Endothelial cell of umbilical vein (primary cell): ENCODE measurements at regions not wholly inside any gene's neighbourhood (a gene's known extent, or its start where the extent isn't known, plus 50 kb on each side); places are given as distances from the start of the nearest gene placed in this dataset.

Source experiments
- BruUV-seq: library from RNA; stranded (reverse); fragments of 400-500 nt; replicated peaks from 2 replicates; lab custom pipeline; 2021; lab: Mats Ljungman, UMichigan
- CTCF ChIA-PET: fragments of 300-600, 350-600 bp; sonication (Branson Sonifier 250); formaldehyde crosslinking; loops from one replicate; lab custom pipeline; 2021; ENCODE audit warnings: antibody characterized with exemption, inconsistent platforms; lab: Charles Lee
- POLR2A ChIA-PET: fragments of 300-600, 350-600 bp; sonication (Branson Sonifier 250); formaldehyde crosslinking; loops from one replicate; lab custom pipeline; 2021; ENCODE audit warnings: antibody characterized with exemption, inconsistent platforms; lab: Charles Lee
- DNase-seq: peaks from one replicate; pipeline ENCODE4 v3.0.0-alpha.2; 2011; ENCODE audit warnings: low read depth, low spot score
- FAIRE-seq: peaks from 2 replicates; lab custom pipeline; 2011; peaks lifted over from hg19 to GRCh38; lab: Jason Lieb, UNC
- H2AFZ ChIP-seq: 2 replicates; pipeline ENCODE4 v1.6.0; 2012; ENCODE audit warnings: low read depth, low read length, control low read depth, inconsistent platforms
- H3K27ac ChIP-seq: 2 replicates; pipeline ENCODE4 v1.5.1; 2011; ENCODE audit warnings: low read depth, mild to moderate bottlenecking, control low read depth, low read length, moderate library complexity; ENCODE audit not compliant: insufficient read depth
- H3K27me3 ChIP-seq, 2 experiments: 2 replicates each; pipeline versions ENCODE4 v1.6.0 to v1.6.1; 2011; ENCODE audit warnings: low read length in 2 of 2, mixed read lengths in 1 of 2; ENCODE audit not compliant: control insufficient read depth in 2 of 2, insufficient read depth in 2 of 2
- H3K36me3 ChIP-seq, 2 experiments: 2 replicates in 1 of 2; 3 replicates in 1 of 2; pipeline ENCODE4 v1.5.1; 2011; ENCODE audit warnings: low read length in 2 of 2, mild to moderate bottlenecking in 1 of 2, moderate library complexity in 1 of 2; ENCODE audit not compliant: control insufficient read depth in 2 of 2, insufficient read depth in 2 of 2; ENCODE audit errors: extremely low read depth in 1 of 2
- H3K4me1 ChIP-seq: 3 replicates; pipeline ENCODE4 v1.5.1; 2011; ENCODE audit warnings: mild to moderate bottlenecking, low read length; ENCODE audit not compliant: control insufficient read depth, insufficient read depth; ENCODE audit errors: extremely low read depth
- H3K4me2 ChIP-seq: 2 replicates; pipeline ENCODE4 v1.6.1; 2011; ENCODE audit warnings: low read length, control low read depth, mixed read lengths; ENCODE audit not compliant: insufficient read depth
- H3K4me3 ChIP-seq, 3 experiments: fragments of 200-600 bp in 1 of 3; sonication (generic), shearing (Covaris generic) in 1 of 3; replicated peaks in 1 of 3; 2 replicates each; pipeline ENCODE4 v1.5.1; 2011 to 2016; ENCODE audit warnings: control low read depth in 3 of 3, low read length in 3 of 3, mild to moderate bottlenecking in 2 of 3, inconsistent platforms in 1 of 3, low read depth in 1 of 3, moderate library complexity in 1 of 3; ENCODE audit not compliant: insufficient read depth in 1 of 3
- H3K79me2 ChIP-seq: 2 replicates; pipeline ENCODE4 v1.6.0; 2012; ENCODE audit warnings: low read length, inconsistent platforms; ENCODE audit not compliant: control insufficient read depth, insufficient read depth
- H3K9ac ChIP-seq: replicated peaks from 2 replicates; pipeline ENCODE3; 2011; ENCODE audit warnings: low read length, control low read depth; ENCODE audit not compliant: insufficient read depth; ENCODE audit errors: extremely low read depth
- H3K9me1 ChIP-seq: replicated peaks from 3 replicates; pipeline ENCODE4 v1.6.0; 2011; ENCODE audit warnings: mild to moderate bottlenecking, low read length; ENCODE audit not compliant: control insufficient read depth, insufficient read depth; ENCODE audit errors: extremely low read depth
- H3K9me3 ChIP-seq: replicated peaks from 2 replicates; pipeline ENCODE4 v1.5.1; 2012; ENCODE audit warnings: low read length, inconsistent platforms; ENCODE audit not compliant: control insufficient read depth, insufficient read depth
- H4K20me1 ChIP-seq: replicated peaks from 2 replicates; pipeline ENCODE3; 2011; ENCODE audit warnings: mild to moderate bottlenecking, low read length; ENCODE audit not compliant: control insufficient read depth, insufficient read depth; ENCODE audit errors: extremely low read depth
- CTCF ChIP-seq, 2 donors: IDR thresholded peaks; 1 replicate in 1 of 2; 2 replicates in 1 of 2; pipeline ENCODE4 v1.5.1; 2011; ENCODE audit warnings: low read length in 2 of 2, mild to moderate bottlenecking in 2 of 2, moderate library complexity in 2 of 2, control low read depth in 1 of 2, inconsistent platforms in 1 of 2, low read depth in 1 of 2; ENCODE audit not compliant: insufficient read depth in 1 of 2; ENCODE audit errors: extremely low read depth in 1 of 2
- EZH2 ChIP-seq: IDR thresholded peaks from 2 replicates; pipeline ENCODE4 v1.6.1; 2012; ENCODE audit warnings: borderline replicate concordance, low read depth, mild to moderate bottlenecking, moderate library complexity, low read length, inconsistent platforms; ENCODE audit not compliant: severe bottlenecking
- FOS ChIP-seq: IDR thresholded peaks from 2 replicates; pipeline ENCODE4 v1.6.1; 2011; ENCODE audit warnings: mild to moderate bottlenecking, low read length, moderate library complexity, borderline replicate concordance; ENCODE audit not compliant: insufficient read depth
- GATA2 ChIP-seq: IDR thresholded peaks from 2 replicates; pipeline ENCODE4 v1.7.0; 2011; ENCODE audit warnings: low read depth, mild to moderate bottlenecking, moderate library complexity, mixed read lengths, low read length; ENCODE audit not compliant: insufficient read length, insufficient read depth
- JUN ChIP-seq: IDR thresholded peaks from 2 replicates; pipeline ENCODE4 v1.6.1; 2011; ENCODE audit warnings: borderline replicate concordance, low read depth; ENCODE audit not compliant: insufficient read length, insufficient read depth
- MAX ChIP-seq: IDR thresholded peaks from 2 replicates; pipeline ENCODE4 v1.6.1; 2011; ENCODE audit not compliant: insufficient read depth, insufficient read length
- MYC ChIP-seq: IDR thresholded peaks from one replicate; pipeline ENCODE4 v1.6.1; 2011; ENCODE audit warnings: mild to moderate bottlenecking, low read depth, low read length
- POLR2A ChIP-seq: IDR thresholded peaks from 2 replicates; pipeline ENCODE4 v1.6.1; 2012; ENCODE audit warnings: low read depth, mild to moderate bottlenecking, control low read depth, low read length
- POLR2AphosphoS5 ChIP-seq: IDR thresholded peaks from 2 replicates; pipeline ENCODE4 v1.6.1; 2012; ENCODE audit warnings: low read depth, mild to moderate bottlenecking, control low read depth, low read length, moderate library complexity; ENCODE audit not compliant: insufficient read depth
- dilution Hi-C: fragments of 300-500 bp; cut with MboI; formaldehyde crosslinking; loops from one replicate; pipeline ENCODE4 v1.15.0; 2019; ENCODE audit warnings: low sequenced_read_pairs; ENCODE audit not compliant: extremely low pct_ligation_motif_present
- intact Hi-C: fragments of 100-400 bp; cut with micrococcal nuclease; formaldehyde crosslinking; loops from one replicate; pipeline ENCODE4 v1.10.0; 2022

- dilution Hi-C loops, result no loop called here
- Histone ChIP-seq H3K27me3 (no peaks in the 10 kb centered on the region), H3K4me1 (peaks cover under 1% of the 10 kb centered on the region), H3K9me3 (no peaks in the 10 kb centered on the region), H3K4me3 (no peak overlapping the region), H3K9me1 (no peaks in the 10 kb centered on the region), H3K27ac (no peak overlapping the region), H3K36me3 (no peaks in the 10 kb centered on the region), H4K20me1 (no peaks in the 10 kb centered on the region), H2AFZ (no peak overlapping the region), H3K9ac (no peak overlapping the region), H3K79me2 (no peaks in the 10 kb centered on the region), H3K4me2 (no peak overlapping the region)
- no peak for DNase-seq
- CTCF ChIA-PET, result no interaction called here
- TF ChIP-seq CTCF (IDR thresholded peaks at IDR 0.05; ENCODE audit: extremely low read depth in 1 of 2, insufficient read depth in 1 of 2, low read depth in 1 of 2, low read length in 2 of 2) (no peak), POLR2A (no peak), GATA2 (no peak), MAX (no peak), FOS (no peak), EZH2 (no peak), JUN (no peak), MYC (no peak), POLR2AphosphoS5 (no peak)
- no TSS peak for BruUV-seq
- FAIRE-seq, result no peak
- POLR2A ChIA-PET, result no interaction called here
- intact Hi-C loops, result no loop called here
Measured at GRCh38 chr20:52619101-52619500, 353.1 kb upstream of the TSHZ2 start.
